Mesodermal cell (in vitro differentiated cells): ENCODE measurements at regions not wholly inside any gene's neighbourhood (a gene's known extent, or its start where the extent isn't known, plus 50 kb on each side); places are given as distances from the start of the nearest gene placed in this dataset.
"Not testable (repeated sequence)": the region's sequence is repeated elsewhere in the genome, so short reads cannot be mapped to it uniquely, and the experiment has no call there.

Source experiments
- H3K27ac ChIP-seq: 2 replicates; pipeline ENCODE4 v1.7.0; 2013; ENCODE audit warnings: mild to moderate bottlenecking, low read depth, low read length, moderate library complexity; ENCODE audit not compliant: severe bottlenecking
- H3K36me3 ChIP-seq: 2 replicates; pipeline ENCODE4 v1.7.1; 2013; ENCODE audit warnings: mild to moderate bottlenecking, low read length, moderate library complexity; ENCODE audit not compliant: control insufficient read depth, insufficient read depth
- H3K4me1 ChIP-seq: one replicate; pipeline ENCODE4 v1.7.1; 2013; ENCODE audit warnings: mild to moderate bottlenecking, low read length; ENCODE audit not compliant: insufficient read depth, control insufficient read depth, poor library complexity, severe bottlenecking
- H3K4me3 ChIP-seq: 2 replicates; pipeline ENCODE4 v1.7.0; 2013; ENCODE audit warnings: low read length, control low read depth, mild to moderate bottlenecking; ENCODE audit not compliant: insufficient read depth, poor library complexity, severe bottlenecking; ENCODE audit errors: extremely low read depth
- H3K9me3 ChIP-seq: 2 replicates; pipeline ENCODE4 v1.7.1; 2013; ENCODE audit warnings: mild to moderate bottlenecking, low read length, moderate library complexity; ENCODE audit not compliant: control insufficient read depth
- WGBS, 2 experiments: methylation state at CpG; one replicate each; pipeline ENCODE4 v1.1.5; 2013; ENCODE audit warnings: missing lambda C conversion rate in 2 of 2; ENCODE audit not compliant: insufficient coverage in 2 of 2; 5-methylcytosine and 5-hydroxymethylcytosine counted together

DNA sequence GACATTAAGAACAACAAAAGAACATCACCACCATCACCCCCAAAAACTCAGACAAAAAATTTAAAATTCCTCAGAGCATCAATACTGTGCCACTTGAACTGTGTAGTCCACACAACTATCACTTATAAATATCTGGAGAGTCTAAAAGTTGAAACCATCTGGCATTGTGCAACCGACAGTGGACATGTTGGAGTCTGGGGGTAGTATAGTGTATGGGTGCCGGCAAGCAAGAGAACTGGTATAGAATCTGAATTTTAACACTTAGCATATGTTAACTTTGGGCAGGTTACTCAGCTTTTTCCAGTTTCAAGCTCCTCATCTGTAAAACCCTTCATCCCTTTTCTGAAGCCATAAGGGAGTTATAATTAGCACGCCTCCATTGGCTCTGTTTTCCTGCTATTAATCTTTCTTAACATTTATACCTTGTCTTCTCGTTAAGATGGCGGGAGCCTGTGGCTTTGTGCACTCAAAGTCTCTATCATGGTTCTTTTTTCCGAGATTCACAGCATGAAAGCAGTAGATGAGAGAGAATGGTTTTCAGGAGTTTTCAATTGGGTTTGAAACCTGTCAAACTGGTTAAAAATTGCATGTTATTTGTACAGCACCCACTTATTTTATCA, 255.7 kb upstream of the TBL1XR1 start:
- H3K9me3 ChIP-seq = peaks cover 9% of the 10 kb centered on the region
- H3K27ac ChIP-seq = peak overlapping the region; percentile 81
- H3K36me3 ChIP-seq = no peaks in the 10 kb centered on the region
- H3K4me3 ChIP-seq = no peak overlapping the region
- H3K4me1 ChIP-seq = peaks cover 23% of the 10 kb centered on the region
- 87 to 92% methylated on average over 4 to 5 of the region's 6 CpGs for WGBS, 2 experiments

DNA sequence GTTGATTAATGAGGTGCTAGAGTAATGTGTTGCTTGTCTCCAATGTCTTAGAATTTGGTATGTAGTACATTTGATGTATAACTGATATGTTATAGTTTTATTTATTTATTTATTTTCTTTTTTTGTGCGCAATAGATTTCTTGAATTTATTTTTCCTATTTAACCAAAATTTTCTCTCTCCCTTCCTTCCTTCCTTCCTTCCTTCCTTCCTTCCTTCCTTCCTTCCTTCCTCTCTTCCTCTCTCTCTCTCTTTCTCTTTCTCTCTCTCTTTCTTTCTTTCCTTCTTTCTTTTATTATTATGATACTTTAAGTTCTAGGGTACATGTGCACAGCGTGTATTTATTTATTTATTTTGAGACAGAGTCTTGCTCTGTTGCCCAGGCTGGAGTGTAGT, 256.2 kb upstream of the TBL1XR1 start:
- Histone ChIP-seq H3K4me1 (peaks cover 23% of the 10 kb centered on the region), H3K36me3 (no peaks in the 10 kb centered on the region), H3K4me3 (no peak overlapping the region), H3K9me3 (peaks cover 13% of the 10 kb centered on the region), H3K27ac (no peak overlapping the region)
- no CpG with 5 or more reads among the region's 2 CpGs for WGBS, 2 experiments

DNA sequence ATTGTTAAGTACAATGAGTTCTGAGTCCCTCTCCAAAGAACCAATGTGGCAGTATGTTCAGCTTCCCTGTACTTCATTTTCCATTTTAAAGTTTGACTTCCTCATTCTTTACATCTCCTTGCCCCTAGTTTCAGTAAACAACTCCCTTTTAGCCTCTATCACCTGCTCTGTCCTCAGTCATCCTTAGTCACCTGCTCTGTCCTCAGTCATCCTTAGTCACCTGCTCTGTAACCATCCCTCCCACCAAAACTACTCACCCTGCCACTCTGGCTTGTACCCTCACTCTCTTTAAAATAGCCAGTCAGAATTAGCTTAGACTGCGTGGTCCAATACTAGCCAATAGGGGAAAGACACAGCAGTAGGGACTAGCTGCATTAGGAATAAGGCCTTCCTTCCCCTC, 259.9 kb upstream of the TBL1XR1 start:
- H3K4me3 ChIP-seq, H3K27ac ChIP-seq, H3K36me3 ChIP-seq: not testable (repeated sequence)
- WGBS, 2 experiments = 83 to 100% methylated on average over 1 of the region's 1 CpG
- Histone ChIP-seq H3K9me3 (peaks cover 13% of the 10 kb centered on the region), H3K4me1 (peaks cover 15% of the 10 kb centered on the region)

DNA sequence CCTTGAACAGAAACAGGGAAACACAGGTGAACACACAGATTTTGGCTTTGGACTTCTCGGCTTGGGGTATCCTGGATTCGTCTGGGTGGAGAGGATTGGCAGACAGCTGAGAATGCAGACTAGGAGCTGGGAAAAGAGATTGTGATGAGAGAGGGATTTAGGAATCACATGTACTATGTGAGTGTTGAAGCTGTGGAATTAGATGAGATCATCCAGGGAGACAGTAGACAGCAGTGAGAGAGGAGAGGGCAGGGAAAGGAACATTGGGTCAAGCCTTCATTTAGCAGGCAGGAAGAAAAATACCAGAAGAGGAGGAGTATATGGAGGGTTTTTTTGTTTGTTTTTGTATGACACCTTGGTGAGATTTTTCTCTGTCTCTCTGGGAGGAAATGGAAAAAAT, 262.1 kb upstream of the TBL1XR1 start:
- H3K36me3 ChIP-seq = no peaks in the 10 kb centered on the region
- H3K27ac ChIP-seq = peak overlapping the region; percentile 3
- peaks cover 21% of the 10 kb centered on the region for H3K4me1 ChIP-seq
- H3K9me3 ChIP-seq = peaks cover 13% of the 10 kb centered on the region
- H3K4me3 ChIP-seq = no peak overlapping the region
- WGBS, 2 experiments = 65 to 90% methylated on average over 2 of the region's 2 CpGs

DNA sequence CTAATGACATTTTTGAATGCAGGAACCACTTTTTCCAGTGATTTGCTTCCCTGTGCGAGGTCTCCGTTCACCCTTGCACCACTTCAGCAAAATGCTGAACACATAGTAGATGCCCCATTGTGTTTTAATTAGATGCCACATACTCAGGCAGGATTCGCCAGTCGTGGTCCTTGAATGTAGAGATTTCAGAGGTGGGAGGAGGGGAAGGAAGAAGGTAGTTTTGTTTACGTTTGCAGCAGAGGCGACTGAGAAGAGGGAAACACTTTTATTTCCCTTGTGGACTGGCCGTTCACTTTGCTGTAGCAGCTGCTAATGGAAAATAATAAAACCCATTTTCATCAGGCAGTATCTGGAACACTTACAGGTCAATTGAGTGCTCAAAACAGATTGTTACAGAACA, 262.8 kb upstream of the TBL1XR1 start:
- 40 to 49% methylated on average over 5 to 6 of the region's 7 CpGs for WGBS, 2 experiments
- H3K36me3 ChIP-seq = no peaks in the 10 kb centered on the region
- no peak overlapping the region for H3K4me3 ChIP-seq
- peaks cover 24% of the 10 kb centered on the region for H3K4me1 ChIP-seq
- peaks cover 13% of the 10 kb centered on the region for H3K9me3 ChIP-seq
- peak overlapping the region; percentile 3 for H3K27ac ChIP-seq

DNA sequence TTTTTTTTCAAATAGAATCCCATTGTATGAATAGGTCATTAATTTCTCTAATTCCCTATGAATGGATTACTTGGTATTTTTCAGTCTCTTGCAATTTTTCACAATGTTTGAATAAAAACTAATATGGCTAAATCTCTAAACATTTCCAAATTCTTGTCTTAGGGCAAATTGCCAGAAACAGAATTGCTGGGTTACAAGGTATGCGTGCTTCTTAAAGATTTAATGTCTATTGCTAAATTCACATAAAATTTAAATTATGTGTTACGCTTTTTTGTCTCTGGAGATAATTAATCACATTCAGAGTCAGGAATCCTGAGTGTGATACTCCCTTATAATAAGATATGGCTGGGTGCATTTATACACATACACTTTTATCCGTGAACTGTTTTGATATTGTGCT, 264.5 kb upstream of the TBL1XR1 start:
- peaks cover 13% of the 10 kb centered on the region for H3K9me3 ChIP-seq
- WGBS, 2 experiments = 100% methylated on average over 1 of the region's 3 CpGs; no CpG with 5 or more reads in 1 of the 2 experiments
- no peak overlapping the region for H3K27ac ChIP-seq
- H3K4me3 ChIP-seq = no peak overlapping the region
- H3K36me3 ChIP-seq = no peaks in the 10 kb centered on the region
- H3K4me1 ChIP-seq = peaks cover 24% of the 10 kb centered on the region

DNA sequence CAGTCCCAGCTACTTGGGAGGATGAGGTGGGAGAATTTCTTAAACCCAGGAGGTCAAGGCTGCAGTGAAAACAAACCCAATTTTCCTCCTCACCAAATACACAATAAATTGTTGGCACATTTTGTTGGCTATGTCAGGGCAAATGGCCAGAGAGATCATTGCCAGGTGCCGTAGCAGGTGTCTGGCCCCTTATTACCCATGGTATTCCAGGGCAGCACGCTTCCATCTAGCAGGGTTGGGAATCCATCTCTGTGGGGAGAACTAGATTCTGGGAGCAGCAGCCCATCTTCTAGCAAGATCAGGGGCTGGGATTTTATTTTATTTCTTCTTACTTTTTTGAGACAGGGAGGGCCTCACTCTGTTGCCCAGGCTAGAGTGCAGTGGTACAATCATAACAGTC, 266.1 kb upstream of the TBL1XR1 start:
- not testable (repeated sequence) for H3K4me3 ChIP-seq, H3K36me3 ChIP-seq, H3K27ac ChIP-seq, H3K9me3 ChIP-seq
- H3K4me1 ChIP-seq = peaks cover 27% of the 10 kb centered on the region
- WGBS, 2 experiments = no CpG with 5 or more reads among the region's 2 CpGs

DNA sequence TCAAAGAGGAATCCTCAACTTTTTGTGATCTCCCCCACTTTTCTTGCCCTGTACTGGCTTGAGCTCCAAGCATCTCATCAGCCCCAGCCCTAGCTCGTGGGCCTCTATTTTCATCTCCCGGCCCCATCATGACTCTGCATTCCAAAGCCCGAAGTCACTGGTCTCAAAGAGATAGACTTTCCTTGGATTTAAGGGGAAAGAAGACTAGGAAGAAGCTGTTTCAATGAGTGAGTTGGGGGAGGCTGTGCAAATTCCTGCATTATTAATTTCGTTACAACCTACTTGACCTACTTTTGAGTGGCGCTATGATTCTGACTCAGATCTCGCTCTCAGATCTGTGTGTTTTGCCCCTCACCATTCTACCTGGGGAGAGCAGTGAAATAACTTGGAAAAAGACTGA, 266.6 kb upstream of the TBL1XR1 start:
- WGBS, 2 experiments = 88% methylated on average over 3 of the region's 6 CpGs; no CpG with 5 or more reads in 1 of the 2 experiments
- Histone ChIP-seq H3K9me3 (no peaks in the 10 kb centered on the region), H3K36me3 (no peaks in the 10 kb centered on the region), H3K27ac (peak overlapping the region; percentile 33), H3K4me3 (no peak overlapping the region), H3K4me1 (peaks cover 32% of the 10 kb centered on the region)

DNA sequence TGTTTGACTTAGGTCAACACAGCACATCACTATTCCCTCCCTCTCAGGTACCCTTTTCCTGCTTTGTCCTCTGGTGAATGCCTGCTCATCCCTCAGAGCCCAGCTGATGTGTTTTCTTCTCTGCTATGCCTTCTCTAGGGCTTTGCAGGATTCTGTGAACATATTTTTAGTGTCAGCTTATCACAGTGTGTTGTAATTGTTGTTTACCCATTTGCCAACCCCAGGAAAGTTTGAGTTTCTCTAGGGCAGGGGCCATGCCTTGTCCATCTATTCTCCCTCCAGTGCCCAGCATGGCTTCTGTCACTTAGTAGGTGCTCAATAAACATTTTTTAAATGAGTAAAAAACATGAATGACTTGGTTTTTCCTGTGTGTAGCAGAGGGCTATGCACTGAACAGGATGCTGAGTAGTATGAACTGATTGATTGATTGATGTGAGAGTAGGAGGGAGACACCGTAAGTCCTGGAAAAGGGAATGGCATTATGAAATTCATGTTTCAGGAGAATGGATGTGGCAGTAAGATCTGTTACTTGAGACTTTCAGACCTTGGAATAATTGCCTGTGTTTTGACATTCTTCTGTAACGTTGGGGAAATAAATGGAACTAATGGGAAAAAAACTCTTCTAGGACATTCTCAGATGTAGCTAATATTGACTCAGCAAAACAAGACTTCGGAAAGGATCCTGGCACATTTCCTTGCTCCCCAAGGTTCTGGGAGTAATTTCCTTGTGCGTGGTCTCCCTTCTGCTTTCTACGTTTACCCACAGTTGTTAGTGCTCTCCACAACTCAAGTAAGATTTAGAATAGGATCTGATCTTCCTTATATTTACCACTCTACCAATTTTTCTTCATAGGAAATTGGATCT, 267.3 kb upstream of the TBL1XR1 start:
- no peak overlapping the region for H3K4me3 ChIP-seq
- WGBS, 2 experiments = 96 to 100% methylated on average over 2 to 4 of the region's 5 CpGs
- H3K4me1 ChIP-seq = peaks cover 36% of the 10 kb centered on the region

DNA sequence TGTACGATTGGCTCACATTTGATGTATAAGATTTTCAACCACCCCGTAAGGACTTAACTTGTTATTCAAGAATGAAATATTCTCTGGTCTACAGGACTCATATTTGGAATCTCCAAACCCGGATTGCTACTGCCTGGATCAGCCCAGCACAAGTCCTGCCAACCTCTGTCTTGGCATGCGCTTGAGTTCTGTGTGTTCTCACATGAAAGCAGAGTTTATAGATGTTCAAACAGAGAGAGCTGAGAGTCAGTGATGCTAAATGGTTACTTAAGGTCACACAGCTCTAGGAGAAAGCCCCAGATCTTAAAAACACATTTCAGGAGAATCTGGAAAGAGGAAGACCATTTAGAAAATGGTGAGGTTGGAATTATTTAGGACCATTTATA, 268.0 kb upstream of the TBL1XR1 start:
- no peak overlapping the region for H3K27ac ChIP-seq
- no peak overlapping the region for H3K4me3 ChIP-seq
- no peaks in the 10 kb centered on the region for H3K9me3 ChIP-seq
- H3K4me1 ChIP-seq = peaks cover 34% of the 10 kb centered on the region
- no peaks in the 10 kb centered on the region for H3K36me3 ChIP-seq
- WGBS, 2 experiments = 100% methylated on average over 1 to 2 of the region's 4 CpGs

More for the DNA sequence above, 267.3 kb upstream of the TBL1XR1 start:
- H3K27ac ChIP-seq = peak overlapping the region; percentile 33
- H3K36me3 ChIP-seq = no peaks in the 10 kb centered on the region
- H3K9me3 ChIP-seq = no peaks in the 10 kb centered on the region

DNA sequence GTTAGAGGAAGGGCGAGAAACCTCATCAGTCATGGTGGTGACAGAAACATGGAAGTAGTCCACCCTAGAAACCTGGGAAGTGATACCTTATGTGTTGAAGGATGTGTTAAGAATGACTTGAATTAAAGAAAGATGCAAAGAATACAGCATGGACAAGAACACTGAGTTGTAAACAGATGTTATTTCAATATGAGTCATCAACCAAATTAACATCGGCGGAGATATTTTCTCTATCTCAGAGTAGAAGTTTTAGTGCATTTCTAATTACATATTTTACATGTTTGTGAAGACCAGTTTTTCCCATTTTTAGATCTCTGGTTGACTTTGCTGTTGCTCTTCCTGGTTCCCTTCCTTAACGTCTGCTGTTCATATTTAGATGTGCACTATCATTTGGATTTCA, 268.8 kb upstream of the TBL1XR1 start:
- Histone ChIP-seq H3K9me3 (no peaks in the 10 kb centered on the region), H3K27ac (no peak overlapping the region), H3K4me3 (no peak overlapping the region), H3K36me3 (no peaks in the 10 kb centered on the region), H3K4me1 (peaks cover 38% of the 10 kb centered on the region)
- 96 to 100% methylated on average over 1 to 2 of the region's 4 CpGs for WGBS, 2 experiments
